SW480 (cell line): ENCODE measurements at regions not wholly inside any gene's neighbourhood (a gene's known extent, or its start where the extent isn't known, plus 50 kb on each side); places are given as distances from the start of the nearest gene placed in this dataset.
A peak's percentile ranks its signal among the peaks of the same experiment; 100 is the strongest.
"Not testable (repeated sequence)": the region's sequence is repeated elsewhere in the genome, so short reads cannot be mapped to it uniquely, and the experiment has no call there.

ENCODE experiments used
- DNase-seq: peaks from one replicate; pipeline ENCODE4 v3.0.0-alpha.2; 2016; ENCODE audit warnings: low spot score

- no peak for DNase-seq
These were observed 243.1 kb upstream of the KIAA1217 start for GRCh38 chr10:23965880-23966279.

GRCh38 chr10:23966504-23967051, 242.4 kb upstream of the KIAA1217 start:
- DNase-seq: no peak

DNA sequence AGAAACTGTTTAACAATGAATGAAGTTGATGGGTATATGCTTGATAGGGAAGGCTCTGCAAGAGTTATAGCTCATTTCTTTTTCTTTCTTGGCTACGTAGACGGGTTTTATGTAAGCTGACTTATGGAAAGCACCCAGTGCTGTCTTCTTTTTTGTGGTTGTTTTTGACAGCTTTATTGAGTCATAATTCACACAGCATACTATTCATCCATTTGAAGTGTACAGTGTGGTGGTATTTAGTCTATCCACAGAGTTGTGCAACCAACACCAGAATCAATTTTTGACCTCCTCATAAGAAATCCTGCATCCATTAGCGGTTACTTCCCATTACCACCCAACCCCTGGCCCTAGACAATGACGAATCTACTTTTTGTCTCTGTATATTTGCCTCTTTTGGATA, 240.6 kb upstream of the KIAA1217 start:
- DNase-seq: peak; percentile 92

- DNase-seq: no peak
These were observed 234.1 kb upstream of the KIAA1217 start for GRCh38 chr10:23974746-23975272.

GRCh38 chr10:23975431-23975830, 233.5 kb upstream of the KIAA1217 start:
- DNase-seq: no peak

GRCh38 chr10:23976275-23976674, 232.7 kb upstream of the KIAA1217 start:
- DNase-seq: no peak

GRCh38 chr10:23978317-23978716, 230.6 kb upstream of the KIAA1217 start:
- no peak for DNase-seq

DNA sequence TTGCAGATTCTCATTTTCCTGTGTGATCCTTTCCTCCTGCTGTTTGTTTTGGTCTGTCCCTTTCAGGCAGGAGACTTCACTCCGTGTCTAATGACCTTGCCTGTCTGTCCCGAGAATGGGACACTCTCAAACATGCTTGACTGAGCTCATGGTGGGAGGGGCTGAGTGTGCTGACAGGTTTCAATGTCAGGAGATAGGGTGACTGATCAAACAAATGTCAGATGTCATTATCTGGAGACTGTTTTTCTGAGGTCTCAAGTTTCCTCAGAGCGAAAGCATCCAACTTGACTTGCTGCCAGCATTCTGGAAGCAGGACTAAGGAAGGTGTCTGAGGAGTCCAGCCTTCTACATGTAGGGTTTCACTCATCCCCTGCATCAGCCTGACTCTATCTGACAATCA, 228.8 kb upstream of the KIAA1217 start:
- no peak for DNase-seq

DNA sequence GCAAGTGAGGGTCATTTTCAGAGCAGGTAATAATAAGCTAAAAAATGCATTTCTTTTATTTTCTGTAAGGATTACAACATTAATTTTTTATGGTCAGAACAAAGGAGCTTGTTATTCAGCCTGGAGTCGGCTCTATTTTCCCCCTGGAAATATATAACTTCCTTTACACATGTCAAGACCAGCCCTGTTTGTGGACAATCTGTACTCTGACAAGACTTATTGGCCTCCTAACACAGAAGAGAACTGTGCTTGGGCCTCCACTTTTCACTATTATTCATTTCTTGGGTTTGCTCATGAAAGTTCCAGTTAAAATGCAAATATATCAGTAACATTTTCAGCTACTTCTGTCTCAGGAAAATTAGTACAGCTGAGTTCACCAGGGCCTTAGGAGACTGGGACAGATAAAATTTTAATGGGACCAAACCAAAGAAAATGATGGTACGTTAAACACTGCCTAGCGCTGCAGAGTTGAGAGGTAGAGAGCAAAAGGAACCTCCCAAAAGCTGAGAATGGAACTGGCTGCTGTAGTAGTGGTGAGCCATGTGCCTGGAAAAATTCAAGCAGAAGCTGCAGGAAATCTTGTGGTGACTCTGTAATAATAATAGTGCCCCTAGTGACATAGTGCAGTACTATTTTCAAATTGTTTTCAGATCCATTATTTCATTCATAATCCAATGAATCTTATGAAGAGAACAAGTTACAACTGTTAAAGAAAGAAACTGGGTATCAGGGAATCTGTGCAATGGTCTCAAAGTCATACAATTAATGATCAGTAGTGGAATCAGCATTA, 227.2 kb upstream of the KIAA1217 start:
- no peak for DNase-seq

GRCh38 chr10:23984405-23984804, 224.5 kb upstream of the KIAA1217 start:
- DNase-seq: not testable (repeated sequence)

- DNase-seq: no peak
These were observed 220.9 kb upstream of the KIAA1217 start for GRCh38 chr10:23988006-23988405.

DNA sequence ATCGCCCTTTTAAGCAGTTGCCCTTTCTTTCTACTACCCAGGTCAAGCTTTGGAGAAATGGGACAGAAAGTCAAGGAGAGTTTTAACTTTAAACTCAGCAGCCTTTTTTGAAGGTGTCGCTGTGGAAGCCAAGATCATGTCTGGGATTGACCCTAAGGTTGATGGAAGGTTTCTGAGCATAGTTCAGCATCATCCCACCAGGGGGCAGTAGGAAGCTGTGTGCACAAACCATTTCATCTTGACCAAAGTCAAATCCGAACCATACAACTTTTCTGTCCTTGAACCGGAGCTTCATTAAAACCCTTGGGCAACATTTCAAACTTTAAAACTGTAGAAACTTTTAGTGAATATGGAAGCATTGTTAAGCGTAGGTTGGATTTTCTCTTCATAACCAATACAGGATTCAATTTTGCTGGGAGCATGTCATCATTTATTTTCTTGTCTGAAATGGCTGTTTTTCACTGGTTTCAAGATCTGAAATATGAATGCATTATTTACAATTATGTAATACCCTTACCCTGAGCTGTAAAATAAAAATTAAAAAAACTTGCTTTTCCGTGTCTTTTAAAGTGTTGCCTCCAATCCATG, 214.4 kb upstream of the KIAA1217 start:
- DNase-seq: peak; percentile 47

DNA sequence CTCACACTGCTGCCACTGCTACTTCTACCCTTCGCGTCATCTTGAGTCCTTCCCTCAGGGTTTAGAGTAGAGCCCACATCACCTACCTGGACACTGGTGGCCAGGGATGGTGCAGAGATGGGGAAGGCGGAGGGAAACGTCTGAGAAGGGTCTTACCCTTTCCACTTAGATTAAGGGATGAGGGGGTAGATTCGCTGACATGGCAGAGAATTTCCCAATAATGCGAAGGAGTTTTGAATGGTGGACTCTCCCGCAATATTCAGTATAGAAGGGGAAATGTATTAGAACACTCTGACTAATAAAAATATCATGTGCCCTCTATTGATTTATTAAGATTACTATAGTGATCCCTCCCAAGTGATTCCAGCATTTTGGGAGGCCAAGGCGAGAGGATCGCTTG, 209.5 kb upstream of the KIAA1217 start:
- DNase-seq: no peak

DNA sequence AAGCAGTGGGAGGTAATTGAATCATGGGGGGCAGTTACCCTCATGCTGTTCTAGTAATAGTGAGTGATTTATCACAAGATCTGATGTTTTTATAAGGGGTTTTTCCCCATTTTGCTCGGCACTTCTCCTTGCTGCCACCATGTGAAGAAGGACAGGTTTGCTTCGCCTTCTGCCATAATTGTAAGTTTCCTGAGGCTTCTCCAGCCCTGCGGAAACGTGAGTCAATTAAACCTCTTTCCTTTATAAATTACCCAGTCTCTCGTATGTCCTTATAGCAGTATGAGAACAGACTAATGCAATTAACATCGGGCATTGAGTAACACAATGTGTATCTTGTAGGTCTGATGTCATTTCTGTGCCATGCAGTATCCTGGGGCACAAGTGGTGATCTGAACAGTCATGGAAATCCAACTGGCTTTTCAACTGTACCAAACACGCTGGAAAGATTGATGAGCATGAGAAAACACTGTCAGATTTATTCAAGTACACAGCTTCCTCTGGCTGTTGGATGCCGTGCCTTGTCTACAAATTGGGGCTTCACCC, 208.6 kb upstream of the KIAA1217 start:
- no peak for DNase-seq

DNA sequence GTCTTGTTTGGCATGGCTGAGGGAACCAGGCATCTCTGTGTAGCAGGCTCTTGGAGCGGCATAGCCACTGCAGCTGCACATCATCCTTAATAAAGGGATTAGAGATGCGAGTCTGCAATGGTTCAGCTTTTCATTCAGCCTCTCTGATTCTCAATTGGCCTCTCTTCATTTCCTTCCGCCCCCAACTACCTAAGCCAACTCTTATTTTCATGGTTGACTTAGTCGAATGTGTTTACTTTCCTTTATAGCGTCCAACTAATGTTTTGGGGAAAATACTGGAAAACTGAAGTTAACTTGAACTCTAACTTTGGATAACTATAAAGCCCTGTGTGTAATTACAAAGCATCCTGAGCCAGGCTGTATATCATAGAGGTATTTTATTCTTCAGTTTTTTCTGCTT, 202.2 kb upstream of the KIAA1217 start:
- DNase-seq: no peak

GRCh38 chr10:24007359-24007758, 201.6 kb upstream of the KIAA1217 start:
- no peak for DNase-seq

DNA sequence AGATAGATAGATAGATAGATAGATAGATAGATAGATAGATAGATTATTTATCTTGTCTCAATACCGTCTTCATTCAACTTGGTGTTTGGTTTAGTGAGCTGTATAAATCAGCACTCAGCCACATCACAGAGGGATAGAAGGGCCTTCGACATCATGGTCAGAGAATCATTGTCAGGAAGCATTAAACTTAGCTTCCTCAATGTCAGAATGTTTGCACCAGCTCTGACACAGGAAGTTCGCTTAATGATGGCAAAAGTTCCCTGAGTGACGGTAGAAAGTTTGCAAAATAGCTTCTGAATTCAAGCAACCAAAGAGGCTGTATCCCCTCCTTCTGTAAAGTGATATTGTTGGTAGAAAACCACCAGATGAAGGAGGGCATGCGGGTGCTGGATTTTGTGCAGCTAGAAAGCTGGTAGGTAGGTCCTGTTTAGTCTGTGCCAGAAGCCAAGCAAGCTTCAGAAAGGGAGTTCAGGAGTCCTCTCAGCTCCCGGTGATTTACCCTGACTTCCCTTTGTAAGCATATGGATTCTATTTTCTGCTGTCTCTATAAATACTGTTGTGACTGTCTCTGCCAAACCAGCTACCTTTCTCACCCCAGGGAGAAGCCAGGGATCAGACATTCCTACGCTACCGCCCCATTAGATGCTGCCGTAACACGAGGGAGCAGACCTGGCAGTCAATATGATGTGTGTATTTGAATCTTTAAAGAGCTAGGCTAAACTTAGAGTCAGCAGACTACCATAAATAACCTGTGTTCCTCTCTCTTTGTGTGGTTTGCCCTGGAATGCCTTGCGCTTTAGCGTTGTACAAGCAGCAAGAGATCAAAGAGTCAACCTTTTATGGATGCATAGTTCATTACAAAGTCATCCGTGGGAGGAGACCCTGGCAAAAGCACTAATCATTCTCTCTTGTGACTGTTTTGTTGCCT, 200.5 kb upstream of the KIAA1217 start:
- DNase-seq: peak; percentile 99

- DNase-seq: peak; percentile 56
These were observed 199.8 kb upstream of the KIAA1217 start for GRCh38 chr10:24009115-24009514.

- DNase-seq: peak; percentile 14
These were observed 199.2 kb upstream of the KIAA1217 start for GRCh38 chr10:24009736-24010135.

GRCh38 chr10:24010436-24010970, 198.4 kb upstream of the KIAA1217 start:
- DNase-seq: no peak

- DNase-seq: no peak
These were observed 196.6 kb upstream of the KIAA1217 start for GRCh38 chr10:24012249-24012803.
